PC-3 (cell line): ENCODE measurements at regions not wholly inside any gene's neighbourhood (a gene's known extent, or its start where the extent isn't known, plus 50 kb on each side); places are given as distances from the start of the nearest gene placed in this dataset.

ENCODE experiments used
- ATAC-seq: fragments of 200-7000 bp; cut with Tn5 transposase; 2 replicates; pipeline ENCODE4 v1.9.1; 2020; ENCODE audit warnings: mild to moderate bottlenecking, moderate library complexity
- BruUV-seq: library from RNA; stranded (reverse); fragments of 400-500 nt; replicated peaks from 2 replicates; lab custom pipeline; 2021; lab: Mats Ljungman, UMichigan
- CTCF ChIA-PET: fragments of 300-600 bp; sonication (Branson Sonifier 250); formaldehyde crosslinking; loops from one replicate; lab custom pipeline; 2022; ENCODE audit warnings: antibody characterized with exemption; lab: Charles Lee
- POLR2A ChIA-PET: fragments of 300-600 bp; sonication (Branson Sonifier 250); formaldehyde crosslinking; loops from one replicate; lab custom pipeline; 2022; ENCODE audit warnings: antibody characterized with exemption; ENCODE audit not compliant: unreplicated experiment; lab: Charles Lee
- DNase-seq: peaks from one replicate; pipeline ENCODE4 v3.0.0-alpha.2; 2015
- H2AFZ ChIP-seq: fragments of 300-600 bp; sonication (generic); 2 replicates; pipeline ENCODE4 v1.6.0; 2016; ENCODE audit warnings: antibody characterized with exemption, low read length
- H3F3A ChIP-seq: fragments of 300-600 bp; sonication (generic); one replicate; pipeline ENCODE4 v1.6.0; 2017; ENCODE audit warnings: antibody characterized with exemption, low read length, control low read depth, mild to moderate bottlenecking; ENCODE audit not compliant: unreplicated experiment
- H3K27ac ChIP-seq: fragments of 300-600 bp; sonication (generic); 2 replicates; pipeline ENCODE4 v1.5.1; 2016; ENCODE audit warnings: mild to moderate bottlenecking, low read length
- H3K27me3 ChIP-seq: fragments of 300-600 bp; sonication (generic); 2 replicates; pipeline ENCODE4 v1.6.1; 2016; ENCODE audit warnings: low read length, mixed read lengths
- H3K36me3 ChIP-seq: fragments of 300-600 bp; sonication (generic); 2 replicates; pipeline ENCODE4 v1.6.1; 2016; ENCODE audit warnings: low read depth, mixed run types, low read length, mixed read lengths
- H3K4me1 ChIP-seq: fragments of 300-600 bp; sonication (generic); 2 replicates; pipeline ENCODE4 v1.5.1; 2016; ENCODE audit warnings: low read length; ENCODE audit not compliant: insufficient read depth
- H3K4me2 ChIP-seq: fragments of 300-600 bp; sonication (generic); 2 replicates; pipeline ENCODE4 v1.6.0; 2016; ENCODE audit warnings: low read length
- H3K4me3 ChIP-seq: fragments of 300-600 bp; sonication (generic); 2 replicates; pipeline ENCODE4 v1.5.1; 2016; ENCODE audit warnings: mild to moderate bottlenecking, low read length, mixed read lengths
- H3K79me2 ChIP-seq: fragments of 300-600 bp; sonication (generic); 2 replicates; pipeline ENCODE4 v1.6.1; 2017; ENCODE audit warnings: low read length, mixed read lengths
- H3K9ac ChIP-seq: fragments of 300-600 bp; sonication (generic); 2 replicates; pipeline ENCODE4 v1.6.0; 2016; ENCODE audit warnings: mild to moderate bottlenecking, low read length
- H3K9me2 ChIP-seq: fragments of 300-600 bp; sonication (generic); replicated peaks from 2 replicates; pipeline ENCODE4 v1.6.1; 2016; ENCODE audit warnings: mixed run types, low read length, mixed read lengths
- H3K9me3 ChIP-seq: fragments of 300-600 bp; sonication (generic); 2 replicates; pipeline ENCODE4 v1.6.1; 2016; ENCODE audit warnings: low read length, mixed read lengths
- H4K20me1 ChIP-seq: fragments of 300-600 bp; sonication (generic); 2 replicates; pipeline ENCODE4 v1.6.1; 2016; ENCODE audit warnings: low read length, mixed read lengths
- EZH2 ChIP-seq: fragments of 300-600 bp; sonication (generic); IDR thresholded peaks from one replicate; pipeline ENCODE4 v1.6.1; 2017; ENCODE audit warnings: antibody characterized with exemption, mild to moderate bottlenecking, low read length; ENCODE audit not compliant: unreplicated experiment
- EZH2phosphoT487 ChIP-seq: fragments of 300-600 bp; sonication (generic); IDR thresholded peaks from 2 replicates; pipeline ENCODE4 v1.6.1; 2018; ENCODE audit warnings: mild to moderate bottlenecking, antibody characterized with exemption, low read length, borderline replicate concordance
- intact Hi-C: fragments of 100-400 bp; cut with micrococcal nuclease; formaldehyde crosslinking; loops from 2 replicates; pipeline ENCODE4 v1.9.0; 2023
- TF ChIP-seq, protein P1 (sequence below): fragments of 300-600 bp; sonication (generic); conservative IDR thresholded peaks from 2 replicates; pipeline ENCODE4 v1.5.1; 2017; ENCODE audit warnings: antibody characterized with exemption, low read depth, mild to moderate bottlenecking, low read length

DNA sequence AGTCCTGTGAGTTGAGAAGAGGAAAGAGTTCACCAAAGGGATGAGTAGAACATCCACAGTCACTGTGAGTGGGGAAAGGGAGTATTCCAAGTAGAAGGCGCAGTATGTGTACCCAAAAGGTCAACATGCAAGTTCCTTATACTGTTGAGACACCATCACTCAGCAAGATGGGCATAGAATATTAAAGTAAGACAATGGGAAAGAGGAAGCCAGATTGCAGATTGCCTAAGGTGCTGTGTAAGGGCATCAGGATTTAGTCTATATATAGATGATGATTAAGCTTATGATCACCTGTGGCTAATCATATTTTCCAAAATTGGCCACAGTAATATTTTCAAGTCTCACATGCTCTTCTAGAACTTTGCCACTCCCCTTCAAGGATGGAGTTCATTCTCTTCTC, 120.1 kb upstream of the CAMK1G start:
- ChIA-PET POLR2A (no interaction called here), CTCF (no interaction called here)
- Histone ChIP-seq H3K4me1 (no peaks in the 10 kb centered on the region), H3K4me3 (no peak overlapping the region), H2AFZ (no peak overlapping the region), H3K79me2 (no peaks in the 10 kb centered on the region), H3K9me2 (no peaks in the 10 kb centered on the region), H3K4me2 (no peak overlapping the region), H3K9ac (no peak overlapping the region), H3K27ac (no peak overlapping the region), H4K20me1 (no peaks in the 10 kb centered on the region), H3K27me3 (no peaks in the 10 kb centered on the region), H3K9me3 (peaks cover 13% of the 10 kb centered on the region; the same call in 1 of the 2 replicates), H3F3A (no peaks in the 10 kb centered on the region), H3K36me3 (no peaks in the 10 kb centered on the region)
- intact Hi-C loops: no loop called here
- no peak for DNase-seq
- no TSS peak for BruUV-seq
- TF ChIP-seq EZH2phosphoT487 (no peak), EZH2 (no peak)
- TF ChIP-seq, protein P1, sequence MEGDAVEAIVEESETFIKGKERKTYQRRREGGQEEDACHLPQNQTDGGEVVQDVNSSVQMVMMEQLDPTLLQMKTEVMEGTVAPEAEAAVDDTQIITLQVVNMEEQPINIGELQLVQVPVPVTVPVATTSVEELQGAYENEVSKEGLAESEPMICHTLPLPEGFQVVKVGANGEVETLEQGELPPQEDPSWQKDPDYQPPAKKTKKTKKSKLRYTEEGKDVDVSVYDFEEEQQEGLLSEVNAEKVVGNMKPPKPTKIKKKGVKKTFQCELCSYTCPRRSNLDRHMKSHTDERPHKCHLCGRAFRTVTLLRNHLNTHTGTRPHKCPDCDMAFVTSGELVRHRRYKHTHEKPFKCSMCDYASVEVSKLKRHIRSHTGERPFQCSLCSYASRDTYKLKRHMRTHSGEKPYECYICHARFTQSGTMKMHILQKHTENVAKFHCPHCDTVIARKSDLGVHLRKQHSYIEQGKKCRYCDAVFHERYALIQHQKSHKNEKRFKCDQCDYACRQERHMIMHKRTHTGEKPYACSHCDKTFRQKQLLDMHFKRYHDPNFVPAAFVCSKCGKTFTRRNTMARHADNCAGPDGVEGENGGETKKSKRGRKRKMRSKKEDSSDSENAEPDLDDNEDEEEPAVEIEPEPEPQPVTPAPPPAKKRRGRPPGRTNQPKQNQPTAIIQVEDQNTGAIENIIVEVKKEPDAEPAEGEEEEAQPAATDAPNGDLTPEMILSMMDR: no peak
- no peak for ATAC-seq

DNA sequence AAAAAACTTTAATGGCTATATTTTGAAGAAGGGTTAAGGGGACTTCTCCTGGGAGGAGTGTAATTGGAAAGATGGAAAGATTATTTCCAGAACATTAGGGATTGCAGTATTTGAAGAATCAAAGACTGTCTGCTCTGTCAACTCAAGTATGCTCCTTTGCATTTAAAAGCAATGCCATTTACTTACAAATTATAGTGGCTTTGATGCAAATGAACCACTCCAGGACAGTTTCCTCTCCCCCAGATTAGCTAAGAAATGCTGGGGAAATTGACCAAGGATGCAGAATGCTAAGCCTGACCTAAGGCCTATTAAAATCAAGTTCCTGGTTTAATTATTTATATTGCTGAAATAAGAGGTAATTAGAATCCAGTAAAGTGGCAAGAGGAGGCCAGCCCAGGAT, 110.5 kb upstream of the CAMK1G start:
- Histone ChIP-seq H3K4me1 (no peaks in the 10 kb centered on the region), H3K9me3 (peaks cover 16% of the 10 kb centered on the region), H3K27ac (no peak overlapping the region), H3K9ac (no peak overlapping the region), H3K4me2 (no peak overlapping the region), H3K79me2 (no peaks in the 10 kb centered on the region), H4K20me1 (no peaks in the 10 kb centered on the region), H3K36me3 (no peaks in the 10 kb centered on the region; the same call in 1 of the 2 replicates), H3K27me3 (no peaks in the 10 kb centered on the region), H3K9me2 (no peaks in the 10 kb centered on the region), H3F3A (no peaks in the 10 kb centered on the region), H2AFZ (no peak overlapping the region), H3K4me3 (no peak overlapping the region)
- TF ChIP-seq, protein P1: no peak
- TF ChIP-seq EZH2 (no peak), EZH2phosphoT487 (no peak)
- no TSS peak for BruUV-seq
- ATAC-seq: no peak
- ChIA-PET CTCF (no interaction called here), POLR2A (no interaction called here)
- intact Hi-C loops: no loop called here
- DNase-seq: no peak

DNA sequence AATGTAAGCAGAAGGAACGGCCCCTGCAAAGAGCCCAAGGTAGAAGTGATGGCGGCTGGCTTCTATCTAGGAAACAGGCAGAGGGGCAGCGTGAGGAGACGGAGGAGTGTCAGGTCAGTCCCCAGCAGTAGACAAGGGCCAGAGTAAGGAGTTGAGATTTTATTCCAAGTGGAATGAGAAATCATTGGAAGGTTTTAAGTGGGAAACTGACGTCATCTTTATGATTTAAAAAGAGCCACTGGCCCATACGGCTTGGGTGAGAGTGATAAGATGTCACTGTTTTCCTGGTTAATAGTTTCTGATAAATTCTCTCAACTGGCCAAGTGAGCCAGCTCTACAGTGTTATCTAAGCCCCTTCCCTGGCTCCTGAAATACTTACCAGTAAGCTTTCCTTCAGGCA, 103.2 kb upstream of the CAMK1G start:
- Histone ChIP-seq H3K9me2 (no peaks in the 10 kb centered on the region), H3K4me1 (no peaks in the 10 kb centered on the region), H3K27me3 (no peaks in the 10 kb centered on the region), H4K20me1 (no peaks in the 10 kb centered on the region), H3K4me2 (no peak overlapping the region), H3K27ac (no peak overlapping the region), H3F3A (no peaks in the 10 kb centered on the region), H3K9me3 (no peaks in the 10 kb centered on the region), H3K79me2 (no peaks in the 10 kb centered on the region), H3K4me3 (no peak overlapping the region), H3K9ac (no peak overlapping the region), H2AFZ (no peak overlapping the region), H3K36me3 (no peaks in the 10 kb centered on the region)
- TF ChIP-seq, protein P1: no peak
- TF ChIP-seq EZH2 (no peak), EZH2phosphoT487 (no peak)
- ATAC-seq: no peak
- no TSS peak for BruUV-seq
- DNase-seq: no peak
- intact Hi-C loops: no loop called here
- ChIA-PET CTCF (no interaction called here), POLR2A (no interaction called here)
